Neural progenitor cell (in vitro differentiated cells): ENCODE measurements at regions not wholly inside any gene's neighbourhood (a gene's known extent, or its start where the extent isn't known, plus 50 kb on each side); places are given as distances from the start of the nearest gene placed in this dataset.

Source experiments
- DNase-seq: peaks from one replicate; pipeline ENCODE4 v3.0.0-alpha.2; 2016; ENCODE audit warnings: low spot score
- H2AFZ ChIP-seq: fragments of 200-600 bp; sonication (generic); replicated peaks from 2 replicates; pipeline ENCODE4 v1.6.1; 2016; ENCODE audit warnings: antibody characterized with exemption
- H3F3A ChIP-seq: fragments of 200-600 bp; sonication (generic); 2 replicates; pipeline ENCODE4 v1.6.1; 2016; ENCODE audit warnings: antibody characterized with exemption, low read depth
- H3K27ac ChIP-seq: fragments of 200-600 bp; sonication (generic); 2 replicates; pipeline ENCODE4 v1.5.1; 2016; ENCODE audit warnings: mild to moderate bottlenecking
- H3K27me3 ChIP-seq: fragments of 200-600 bp; sonication (generic); 2 replicates; pipeline ENCODE4 v1.6.1; 2016; ENCODE audit warnings: mild to moderate bottlenecking, moderate library complexity
- H3K36me3 ChIP-seq: fragments of 200-600 bp; sonication (generic); 2 replicates; pipeline ENCODE4 v1.5.1; 2016
- H3K4me1 ChIP-seq: fragments of 200-600 bp; sonication (generic); 2 replicates; pipeline ENCODE4 v1.6.1; 2016; ENCODE audit warnings: mixed run types
- H3K4me2 ChIP-seq: fragments of 200-600 bp; sonication (generic); 2 replicates; pipeline ENCODE4 v1.6.1; 2016
- H3K4me3 ChIP-seq: fragments of 200-600 bp; sonication (generic); 2 replicates; pipeline ENCODE4 v1.5.1; 2016
- H3K79me2 ChIP-seq: fragments of 200-600 bp; sonication (generic); 2 replicates; pipeline ENCODE4 v1.6.1; 2016; ENCODE audit warnings: low read depth
- H3K9ac ChIP-seq: fragments of 200-600 bp; sonication (generic); 2 replicates; pipeline ENCODE4 v1.6.1; 2016
- H3K9me3 ChIP-seq: fragments of 200-600 bp; sonication (generic); 2 replicates; pipeline ENCODE4 v1.5.1; 2016; ENCODE audit warnings: low read depth
- H4K20me1 ChIP-seq: fragments of 200-600 bp; sonication (generic); 2 replicates; pipeline ENCODE4 v1.6.1; 2016; ENCODE audit warnings: low read depth
- H3K27ac Mint-ChIP-seq: 3 replicates; pipeline ENCODE4 v1.8.0; 2021; ENCODE audit warnings: mixed read lengths
- H3K27me3 Mint-ChIP-seq: 2 replicates; pipeline ENCODE4 v1.8.0; 2022; ENCODE audit warnings: low read depth, mild to moderate bottlenecking, inconsistent platforms, moderate library complexity, mixed read lengths; ENCODE audit not compliant: insufficient read depth
- H3K36me3 Mint-ChIP-seq: 3 replicates; pipeline ENCODE4 v1.8.0; 2021; ENCODE audit warnings: mixed read lengths
- H3K4me1 Mint-ChIP-seq: 3 replicates; pipeline ENCODE4 v1.8.0; 2021; ENCODE audit warnings: mixed read lengths
- H3K4me3 Mint-ChIP-seq: 3 replicates; pipeline ENCODE4 v1.8.0; 2021; ENCODE audit warnings: mild to moderate bottlenecking, moderate library complexity, mixed read lengths
- H3K9me3 Mint-ChIP-seq: 3 replicates; pipeline ENCODE4 v1.8.0; 2020; ENCODE audit warnings: mixed read lengths
- EZH2 ChIP-seq: fragments of 200-600 bp; sonication (generic); IDR thresholded peaks from 2 replicates; pipeline ENCODE4 v1.6.1; 2017; ENCODE audit warnings: antibody characterized with exemption, mild to moderate bottlenecking, moderate library complexity
- EZH2phosphoT487 ChIP-seq: fragments of 200-600 bp; sonication (generic); IDR thresholded peaks from 2 replicates; pipeline ENCODE4 v1.6.1; 2017; ENCODE audit warnings: antibody characterized with exemption
- TF ChIP-seq, protein P1 (sequence below): fragments of 200-600 bp; sonication (generic); IDR thresholded peaks from 2 replicates; pipeline ENCODE4 v1.5.1; 2017; ENCODE audit warnings: antibody characterized with exemption, mild to moderate bottlenecking

DNA sequence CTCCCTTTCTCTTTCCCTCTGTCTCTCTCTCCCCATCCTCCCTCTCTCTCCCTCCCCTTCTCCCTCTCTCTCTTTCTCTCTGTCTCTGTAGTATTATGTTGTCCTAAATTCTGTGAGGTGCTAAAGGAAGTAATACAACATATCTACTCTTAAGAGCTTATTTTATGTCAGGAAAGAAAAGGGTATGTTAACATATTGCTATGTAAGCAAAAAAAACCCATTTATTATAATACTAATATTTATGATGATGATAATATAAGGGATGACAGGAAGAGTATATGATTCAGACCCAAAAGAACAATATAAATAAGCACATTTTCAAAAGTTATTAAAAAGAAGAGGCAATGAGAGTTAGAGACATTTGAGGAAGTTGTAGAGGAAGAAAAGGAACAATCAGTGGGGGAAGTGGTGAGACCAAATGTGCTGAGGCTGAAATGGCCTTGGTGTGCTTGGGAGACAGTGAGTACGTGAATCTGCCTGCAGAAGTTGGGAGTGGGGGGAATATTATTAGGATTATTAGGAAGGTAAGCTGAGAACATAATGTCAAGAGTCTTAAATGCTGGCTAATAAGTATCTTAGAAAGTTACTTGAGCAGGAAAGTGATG, 303.6 kb upstream of the FERMT1 start:
- Mint-ChIP-seq H3K36me3 (no peaks in the 10 kb centered on the region), H3K4me3 (no peak overlapping the region)

DNA sequence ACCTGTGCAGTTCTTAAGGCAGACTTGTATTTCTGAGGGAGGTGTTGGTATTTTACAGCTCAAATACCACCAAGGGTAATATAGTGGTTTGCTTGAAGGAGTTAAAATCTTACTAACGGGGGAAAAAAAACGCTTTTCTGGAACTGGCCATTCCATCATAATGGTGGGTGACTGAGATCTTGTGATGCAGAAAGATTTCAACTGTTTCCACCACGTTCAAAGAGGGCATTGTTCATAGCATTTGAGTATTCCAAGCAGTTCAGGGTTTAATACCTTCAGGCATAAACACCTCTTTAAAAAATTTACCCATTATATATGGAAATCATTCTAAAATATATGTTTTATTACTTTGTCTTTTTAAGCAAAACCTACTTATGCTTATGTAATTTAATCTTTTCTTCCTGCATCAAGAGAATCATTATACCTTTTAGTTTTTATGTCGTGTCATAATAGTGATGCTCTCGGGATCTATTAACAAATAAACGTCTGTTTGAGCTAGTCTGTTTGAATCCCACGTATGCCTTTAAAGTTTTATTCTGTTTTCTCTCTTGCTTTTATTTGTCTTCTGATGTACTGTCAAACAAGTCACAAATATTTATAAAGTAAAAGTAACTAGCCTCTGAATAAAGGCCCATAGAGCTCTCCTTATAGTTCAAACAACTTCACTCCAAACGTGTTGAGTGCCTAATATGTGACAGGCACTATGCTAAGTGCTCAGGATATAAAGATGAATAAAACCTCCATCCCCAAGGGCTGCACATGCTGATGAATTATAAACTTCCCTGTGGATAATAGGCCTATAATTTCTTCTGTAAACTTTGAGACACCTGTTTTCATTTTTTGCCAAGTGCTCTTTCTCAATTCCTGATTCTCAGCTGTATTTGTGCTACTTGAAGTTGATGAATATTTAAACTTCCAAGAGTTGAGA, 298.8 kb upstream of the FERMT1 start:
- no peaks in the 10 kb centered on the region for H3K27me3 Mint-ChIP-seq

More for the DNA sequence above, 303.6 kb upstream of the FERMT1 start:
- TF ChIP-seq EZH2phosphoT487 (no peak), EZH2 (no peak)
- TF ChIP-seq, protein P1, sequence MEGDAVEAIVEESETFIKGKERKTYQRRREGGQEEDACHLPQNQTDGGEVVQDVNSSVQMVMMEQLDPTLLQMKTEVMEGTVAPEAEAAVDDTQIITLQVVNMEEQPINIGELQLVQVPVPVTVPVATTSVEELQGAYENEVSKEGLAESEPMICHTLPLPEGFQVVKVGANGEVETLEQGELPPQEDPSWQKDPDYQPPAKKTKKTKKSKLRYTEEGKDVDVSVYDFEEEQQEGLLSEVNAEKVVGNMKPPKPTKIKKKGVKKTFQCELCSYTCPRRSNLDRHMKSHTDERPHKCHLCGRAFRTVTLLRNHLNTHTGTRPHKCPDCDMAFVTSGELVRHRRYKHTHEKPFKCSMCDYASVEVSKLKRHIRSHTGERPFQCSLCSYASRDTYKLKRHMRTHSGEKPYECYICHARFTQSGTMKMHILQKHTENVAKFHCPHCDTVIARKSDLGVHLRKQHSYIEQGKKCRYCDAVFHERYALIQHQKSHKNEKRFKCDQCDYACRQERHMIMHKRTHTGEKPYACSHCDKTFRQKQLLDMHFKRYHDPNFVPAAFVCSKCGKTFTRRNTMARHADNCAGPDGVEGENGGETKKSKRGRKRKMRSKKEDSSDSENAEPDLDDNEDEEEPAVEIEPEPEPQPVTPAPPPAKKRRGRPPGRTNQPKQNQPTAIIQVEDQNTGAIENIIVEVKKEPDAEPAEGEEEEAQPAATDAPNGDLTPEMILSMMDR, result no peak
- no peak overlapping the region for H3K4me2 ChIP-seq
- no peak overlapping the region for H2AFZ ChIP-seq
- no peak overlapping the region for H3K9ac ChIP-seq
- H3K79me2 ChIP-seq, result no peaks in the 10 kb centered on the region
- no peaks in the 10 kb centered on the region for H4K20me1 ChIP-seq
- no peaks in the 10 kb centered on the region for H3K9me3 ChIP-seq
- DNase-seq, result no peak
- no peaks in the 10 kb centered on the region for H3K9me3 Mint-ChIP-seq
- H3K27ac Mint-ChIP-seq, result no peak overlapping the region
- no peak overlapping the region for H3K27ac ChIP-seq
- H3K27me3 ChIP-seq, result no peaks in the 10 kb centered on the region
- no peaks in the 10 kb centered on the region for H3F3A ChIP-seq
- no peaks in the 10 kb centered on the region for H3K4me1 ChIP-seq
- H3K27me3 Mint-ChIP-seq, result no peaks in the 10 kb centered on the region
- no peak overlapping the region for H3K4me3 ChIP-seq
- no peaks in the 10 kb centered on the region for H3K36me3 ChIP-seq
- no peaks in the 10 kb centered on the region for H3K4me1 Mint-ChIP-seq

DNA sequence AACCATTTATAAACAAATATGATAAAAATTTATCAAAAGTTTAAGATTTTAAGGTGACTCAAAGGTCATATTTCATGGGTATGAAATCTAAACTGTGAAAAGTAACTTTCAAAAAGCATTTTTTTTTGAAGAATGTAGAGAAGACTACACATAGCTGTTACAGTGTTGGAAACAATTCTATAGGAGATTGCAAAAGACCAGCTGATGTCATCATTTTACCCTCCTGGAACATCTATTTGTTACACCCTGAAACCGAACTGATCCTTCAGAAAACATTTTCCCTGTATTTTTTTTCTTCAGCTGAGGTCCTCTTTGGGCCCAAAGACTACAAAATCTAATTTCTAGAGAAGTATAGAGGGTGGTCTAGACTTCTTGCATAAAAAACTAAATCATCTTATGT, 297.5 kb upstream of the FERMT1 start:
- H3K9me3 Mint-ChIP-seq, result no peaks in the 10 kb centered on the region
- no peak overlapping the region for H3K9ac ChIP-seq

More for the DNA sequence above, 298.8 kb upstream of the FERMT1 start:
- Mint-ChIP-seq H3K4me1 (peaks cover 6% of the 10 kb centered on the region), H3K4me3 (no peak overlapping the region), H3K9me3 (no peaks in the 10 kb centered on the region), H3K27ac (no peak overlapping the region), H3K36me3 (no peaks in the 10 kb centered on the region)
- no peak for TF ChIP-seq EZH2phosphoT487
- TF ChIP-seq EZH2, result no peak
- TF ChIP-seq, protein P1, result no peak
- H3K27ac ChIP-seq, result no peak overlapping the region
- H3K4me2 ChIP-seq, result no peak overlapping the region
- no peaks in the 10 kb centered on the region for H3K79me2 ChIP-seq
- peaks cover 9% of the 10 kb centered on the region for H3K4me1 ChIP-seq
- no peaks in the 10 kb centered on the region for H3K27me3 ChIP-seq
- H3F3A ChIP-seq, result no peaks in the 10 kb centered on the region
- no peaks in the 10 kb centered on the region for H3K9me3 ChIP-seq
- no peaks in the 10 kb centered on the region for H4K20me1 ChIP-seq
- H2AFZ ChIP-seq, result no peak overlapping the region
- H3K36me3 ChIP-seq, result no peaks in the 10 kb centered on the region
- H3K4me3 ChIP-seq, result no peak overlapping the region
- no peak for DNase-seq
- no peak overlapping the region for H3K9ac ChIP-seq

More for the DNA sequence above, 297.5 kb upstream of the FERMT1 start:
- Mint-ChIP-seq H3K27ac (no peak overlapping the region), H3K4me1 (peaks cover 6% of the 10 kb centered on the region), H3K27me3 (no peaks in the 10 kb centered on the region), H3K36me3 (no peaks in the 10 kb centered on the region), H3K4me3 (no peak overlapping the region)
- Histone ChIP-seq H3F3A (no peaks in the 10 kb centered on the region), H3K27me3 (no peaks in the 10 kb centered on the region), H3K4me3 (no peak overlapping the region), H3K4me1 (peaks cover 9% of the 10 kb centered on the region), H3K79me2 (no peaks in the 10 kb centered on the region), H3K36me3 (no peaks in the 10 kb centered on the region), H4K20me1 (no peaks in the 10 kb centered on the region), H2AFZ (no peak overlapping the region), H3K9me3 (no peaks in the 10 kb centered on the region), H3K27ac (no peak overlapping the region), H3K4me2 (no peak overlapping the region)
- TF ChIP-seq EZH2, result no peak
- no peak for TF ChIP-seq EZH2phosphoT487
- TF ChIP-seq, protein P1, result no peak
- DNase-seq, result no peak
